ENCODE measurements at regions not wholly inside any gene's neighbourhood (a gene's known extent, or its start where the extent isn't known, plus 50 kb on each side); places are given as distances from the start of the nearest gene placed in this dataset.

GRCh38 chr15:35813573-35813972, 267.6 kb upstream of the DPH6 start:
- H3K36me3 ChIP-seq (replicated peaks in 1 of 2), result no peaks in the 10 kb centered on the region
- intact Hi-C loops (cut with DNase I), result no loop called here
- peaks cover 0 to 6% (median 0%) of the 10 kb centered on the region in 3 donors for H3K9me3 ChIP-seq (replicated peaks in 1 of 3)
- WGBS, 4 donors, result 79 to 93% (median 91%) methylated on average over 2 of the region's 2 CpGs
- H3K27ac ChIP-seq, result no peak overlapping the region
- DNase-seq, result no peak
- TF ChIP-seq POLR2A (IDR thresholded peaks at IDR 0.05) (no peak), CTCF (IDR thresholded peaks at IDR 0.05) (no peak)
- no peaks in the 10 kb centered on the region for H3K27me3 ChIP-seq
- H3K4me1 ChIP-seq (replicated peaks in 1 of 2), result no peaks in the 10 kb centered on the region
- H3K4me3 ChIP-seq, result no peak overlapping the region

- Histone ChIP-seq H3K9me3 (replicated peaks in 1 of 3) (no peaks in the 10 kb centered on the region), H3K4me3 (no peak overlapping the region), H3K27ac (no peak overlapping the region), H3K27me3 (no peaks in the 10 kb centered on the region), H3K4me1 (replicated peaks in 1 of 2) (no peaks in the 10 kb centered on the region), H3K36me3 (replicated peaks in 1 of 2) (no peaks in the 10 kb centered on the region)
- WGBS, 4 donors, result 80 to 94% (median 88%) methylated on average over 1 of the region's 1 CpG
- intact Hi-C loops (cut with DNase I), result no loop called here
- no peak for DNase-seq
- no peak for TF ChIP-seq POLR2A (IDR thresholded peaks at IDR 0.05)
- no peak for TF ChIP-seq CTCF (IDR thresholded peaks at IDR 0.05)
Observed at GRCh38 chr15:35818846-35819245, 272.9 kb upstream of the DPH6 start.

GRCh38 chr15:35822153-35822552, 276.2 kb upstream of the DPH6 start:
- Histone ChIP-seq H3K27ac (no peak overlapping the region), H3K4me1 (replicated peaks in 1 of 2) (peaks cover 0 to 2% of the 10 kb centered on the region in 2 donors), H3K9me3 (replicated peaks in 1 of 3) (no peaks in the 10 kb centered on the region), H3K36me3 (replicated peaks in 1 of 2) (no peaks in the 10 kb centered on the region), H3K4me3 (no peak overlapping the region), H3K27me3 (no peaks in the 10 kb centered on the region)
- intact Hi-C loops (cut with DNase I), result no loop called here
- TF ChIP-seq POLR2A (IDR thresholded peaks at IDR 0.05), result no peak
- no peak for TF ChIP-seq CTCF (IDR thresholded peaks at IDR 0.05)
- DNase-seq, result no peak

- Histone ChIP-seq H3K36me3 (replicated peaks in 1 of 2) (no peaks in the 10 kb centered on the region), H3K4me1 (replicated peaks in 1 of 2) (peaks cover 5 to 13% of the 10 kb centered on the region in 2 donors), H3K4me3 (no peak overlapping the region), H3K9me3 (replicated peaks in 1 of 3) (no peaks in the 10 kb centered on the region), H3K27ac (peak overlapping the region in 1 of 5 donors; percentile 18), H3K27me3 (no peaks in the 10 kb centered on the region)
- 10 to 27% (median 18%) methylated on average over 1 of the region's 1 CpG for WGBS, 4 donors
- TF ChIP-seq POLR2A (IDR thresholded peaks at IDR 0.05), result no peak
- TF ChIP-seq CTCF (IDR thresholded peaks at IDR 0.05), result no peak
- intact Hi-C loops (cut with DNase I), result no loop called here
- no peak for DNase-seq
Observed at GRCh38 chr15:35827141-35827540, 281.2 kb upstream of the DPH6 start.

All from adrenal gland (tissue), 9 donors.